Endodermal cell (in vitro differentiated cells): ENCODE measurements at regions not wholly inside any gene's neighbourhood (a gene's known extent, or its start where the extent isn't known, plus 50 kb on each side); places are given as distances from the start of the nearest gene placed in this dataset.

Source experiments
- DNase-seq: peaks from one replicate; pipeline ENCODE4 v3.0.0-alpha.2; 2017
- H3K27ac ChIP-seq: 2 replicates; pipeline ENCODE4 v1.5.1; 2013; ENCODE audit warnings: mild to moderate bottlenecking, low read depth, low read length, moderate library complexity
- H3K27me3 ChIP-seq: 2 replicates; pipeline ENCODE4 v1.6.1; 2013; ENCODE audit warnings: mild to moderate bottlenecking, low read length, moderate library complexity; ENCODE audit not compliant: insufficient read depth, control insufficient read depth, poor library complexity, severe bottlenecking
- H3K36me3 ChIP-seq: 2 replicates; pipeline ENCODE4 v1.7.0; 2013; ENCODE audit warnings: mild to moderate bottlenecking, low read length, moderate library complexity; ENCODE audit not compliant: control insufficient read depth, insufficient read depth
- H3K4me1 ChIP-seq: one replicate; pipeline ENCODE4 v1.7.0; 2013; ENCODE audit warnings: low read length; ENCODE audit not compliant: control insufficient read depth, insufficient read depth
- H3K4me3 ChIP-seq: 2 replicates; pipeline ENCODE4 v1.5.1; 2013; ENCODE audit warnings: mild to moderate bottlenecking, low read length, moderate library complexity
- H3K9ac ChIP-seq: 2 replicates; pipeline ENCODE4 v1.6.1; 2013; ENCODE audit warnings: mild to moderate bottlenecking, low read length, moderate library complexity; ENCODE audit not compliant: poor library complexity, severe bottlenecking; ENCODE audit errors: extremely low read depth
- H3K9me3 ChIP-seq: 2 replicates; pipeline ENCODE4 v1.6.1; 2013; ENCODE audit warnings: mild to moderate bottlenecking, low read length, moderate library complexity; ENCODE audit not compliant: control insufficient read depth
- H3K27ac Mint-ChIP-seq: 2 replicates; pipeline ENCODE4 v1.8.0; 2020; ENCODE audit warnings: mixed read lengths
- H3K27me3 Mint-ChIP-seq: 2 replicates; pipeline ENCODE4 v1.8.0; 2021; ENCODE audit warnings: mild to moderate bottlenecking, mixed read lengths; ENCODE audit not compliant: insufficient read depth
- H3K36me3 Mint-ChIP-seq: 2 replicates; pipeline ENCODE4 v1.8.0; 2020; ENCODE audit warnings: low read depth, mixed read lengths
- H3K4me1 Mint-ChIP-seq: 2 replicates; pipeline ENCODE4 v1.8.0; 2020; ENCODE audit warnings: mixed read lengths
- H3K4me3 Mint-ChIP-seq: 2 replicates; pipeline ENCODE4 v1.8.0; 2020; ENCODE audit warnings: mild to moderate bottlenecking, moderate library complexity, mixed read lengths
- H3K9me3 Mint-ChIP-seq: 2 replicates; pipeline ENCODE4 v1.8.0; 2020; ENCODE audit warnings: mild to moderate bottlenecking, mixed read lengths
- CTCF ChIP-seq: fragments of 200-600 bp; sonication (generic); conservative IDR thresholded peaks from 2 replicates; pipeline ENCODE4 v1.5.0; 2021; ENCODE audit warnings: antibody characterized with exemption, mild to moderate bottlenecking
- WGBS, 2 experiments: methylation state at CpG; one replicate each; pipeline versions ENCODE4 v1.1.5 to v1.1.7; 2013; ENCODE audit warnings: missing lambda C conversion rate in 2 of 2, mixed read lengths in 1 of 2; ENCODE audit not compliant: insufficient coverage in 1 of 2, insufficient read length in 1 of 2; 5-methylcytosine and 5-hydroxymethylcytosine counted together

- H3K27ac Mint-ChIP-seq: no peak overlapping the region
- no peak for DNase-seq
- 92% methylated on average over 4 of the region's 4 CpGs; no CpG with 5 or more reads in 1 of the 2 experiments for WGBS, 2 experiments
- Histone ChIP-seq H3K9ac (no peak overlapping the region), H3K4me1 (peaks cover 3% of the 10 kb centered on the region), H3K9me3 (no peaks in the 10 kb centered on the region), H3K36me3 (no peaks in the 10 kb centered on the region), H3K27me3 (peaks cover 4% of the 10 kb centered on the region), H3K27ac (no peak overlapping the region), H3K4me3 (no peak overlapping the region)
- TF ChIP-seq CTCF: no peak
- H3K27me3 Mint-ChIP-seq: peaks cover 29% of the 10 kb centered on the region
- H3K36me3 Mint-ChIP-seq: no peaks in the 10 kb centered on the region
- no peaks in the 10 kb centered on the region for H3K9me3 Mint-ChIP-seq
- no peaks in the 10 kb centered on the region for H3K4me1 Mint-ChIP-seq
- no peak overlapping the region for H3K4me3 Mint-ChIP-seq
These were observed 535.1 kb upstream of the CHORDC1 start for GRCh38 chr11:90757849-90758494.

GRCh38 chr11:90756617-90757016 lies 533.8 kb upstream of the CHORDC1 start:
- Mint-ChIP-seq H3K4me3 (no peak overlapping the region), H3K36me3 (no peaks in the 10 kb centered on the region), H3K4me1 (no peaks in the 10 kb centered on the region), H3K27me3 (peaks cover 43% of the 10 kb centered on the region), H3K27ac (no peak overlapping the region), H3K9me3 (no peaks in the 10 kb centered on the region)
- WGBS, 2 experiments: 92% methylated on average over 1 of the region's 1 CpG; no CpG with 5 or more reads in 1 of the 2 experiments
- Histone ChIP-seq H3K27me3 (peaks cover 17% of the 10 kb centered on the region), H3K4me3 (no peak overlapping the region), H3K27ac (no peak overlapping the region), H3K9ac (no peak overlapping the region), H3K9me3 (no peaks in the 10 kb centered on the region), H3K4me1 (peaks cover 3% of the 10 kb centered on the region), H3K36me3 (no peaks in the 10 kb centered on the region)
- TF ChIP-seq CTCF: no peak
- no peak for DNase-seq

GRCh38 chr11:90753546-90753945 lies 530.7 kb upstream of the CHORDC1 start:
- Histone ChIP-seq H3K4me1 (peaks cover 3% of the 10 kb centered on the region), H3K36me3 (no peaks in the 10 kb centered on the region), H3K27ac (no peak overlapping the region), H3K9me3 (no peaks in the 10 kb centered on the region), H3K27me3 (peaks cover 26% of the 10 kb centered on the region), H3K9ac (no peak overlapping the region), H3K4me3 (no peak overlapping the region)
- no peak overlapping the region for H3K27ac Mint-ChIP-seq
- no peak overlapping the region for H3K4me3 Mint-ChIP-seq
- peaks cover 48% of the 10 kb centered on the region for H3K27me3 Mint-ChIP-seq
- 71 to 91% methylated on average over 1 of the region's 1 CpG for WGBS, 2 experiments
- no peak for DNase-seq
- no peaks in the 10 kb centered on the region for H3K4me1 Mint-ChIP-seq
- TF ChIP-seq CTCF: no peak
- no peaks in the 10 kb centered on the region for H3K36me3 Mint-ChIP-seq
- H3K9me3 Mint-ChIP-seq: no peaks in the 10 kb centered on the region
